NCI-H1436 (cell line): ENCODE measurements at regions not wholly inside any gene's neighbourhood (a gene's known extent, or its start where the extent isn't known, plus 50 kb on each side); places are given as distances from the start of the nearest gene placed in this dataset.
A peak's percentile ranks its signal among the peaks of the same experiment; 100 is the strongest.

Source experiments
- DNase-seq: peaks from one replicate; lab custom pipeline; 2025; lab: John Stamatoyannopoulos, UW

- DNase-seq: no peak
Observed at GRCh38 chr3:148150141-148150540, 547.6 kb upstream of the AGTR1 start.

- no peak for DNase-seq
Observed at GRCh38 chr3:148158210-148158609, 539.5 kb upstream of the AGTR1 start.

DNA sequence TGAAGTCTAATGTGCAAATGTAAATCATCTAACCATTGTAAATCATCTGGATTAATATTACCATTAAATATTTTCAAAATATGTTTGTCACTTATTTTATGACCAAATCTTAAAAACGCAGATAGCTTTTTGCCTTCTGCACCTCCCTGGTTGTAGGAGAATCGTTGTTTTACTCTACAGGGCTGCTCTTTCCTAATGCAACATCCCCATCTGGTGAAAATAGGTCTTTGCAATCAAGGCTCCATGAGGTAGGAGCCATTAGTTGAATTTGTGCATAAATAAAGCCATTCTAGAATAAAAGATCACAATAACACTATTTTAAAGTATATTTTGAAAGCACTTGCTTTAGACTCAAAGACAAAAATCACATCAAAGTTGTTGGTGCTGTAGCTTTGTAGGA, 535.6 kb upstream of the AGTR1 start:
- no peak for DNase-seq

DNA sequence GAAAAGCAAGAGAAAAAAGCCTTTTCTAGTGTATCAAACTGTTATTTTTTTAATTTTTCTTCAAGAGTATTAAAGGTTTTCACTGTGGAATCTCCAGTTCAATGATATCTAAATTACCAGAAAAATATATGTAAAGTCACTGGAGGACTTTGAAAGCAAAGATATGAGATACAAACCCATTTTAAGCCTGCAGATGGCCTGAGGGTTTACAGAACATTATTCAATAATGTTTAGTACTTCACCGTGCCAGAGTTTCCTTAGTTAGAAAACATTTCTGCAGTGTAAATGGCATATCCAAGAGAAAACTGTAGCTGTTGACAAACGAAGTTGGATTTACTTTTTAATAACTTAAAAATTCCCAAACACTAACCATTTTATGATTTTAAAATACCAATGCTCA, 529.4 kb upstream of the AGTR1 start:
- no peak for DNase-seq

GRCh38 chr3:148173851-148174250, 523.9 kb upstream of the AGTR1 start:
- DNase-seq: no peak

DNA sequence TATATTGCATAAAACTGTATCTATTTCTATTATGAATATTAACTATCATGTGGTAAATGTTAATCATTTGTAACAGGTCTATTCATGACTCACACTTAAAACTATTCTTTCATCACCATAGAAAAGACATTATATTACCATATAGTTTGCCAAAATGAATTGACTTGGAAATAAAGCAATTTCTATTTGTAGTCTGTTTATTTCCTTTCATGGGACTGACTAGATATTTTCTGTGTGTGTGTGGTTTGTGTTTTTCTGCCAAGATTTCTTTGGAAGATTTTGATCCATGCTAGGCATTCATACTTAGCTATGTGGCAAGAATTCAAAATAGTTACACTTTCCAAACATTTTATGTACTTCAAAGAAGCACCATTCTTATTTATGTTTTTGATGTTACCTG, 522.5 kb upstream of the AGTR1 start:
- no peak for DNase-seq

GRCh38 chr3:148178503-148178902, 519.2 kb upstream of the AGTR1 start:
- DNase-seq: peak; percentile 37

DNA sequence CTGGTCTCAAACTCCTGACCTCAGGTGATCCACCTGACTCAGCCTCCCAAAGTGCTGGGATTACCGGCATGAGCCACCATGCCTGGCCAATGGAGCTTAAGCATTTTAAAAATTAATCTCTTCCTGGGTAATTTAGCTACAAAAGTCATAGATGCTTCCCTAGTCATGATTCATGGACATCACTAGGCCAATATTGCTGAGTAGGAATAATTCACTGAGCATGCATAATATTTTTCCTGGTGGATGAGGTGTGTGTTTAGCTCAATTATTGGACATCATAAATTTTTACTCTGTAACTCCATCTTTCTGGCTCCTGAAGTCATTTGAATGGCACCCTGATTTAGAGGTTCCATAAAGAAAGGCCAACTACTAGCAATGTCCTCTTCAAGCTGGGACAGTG, 512.9 kb upstream of the AGTR1 start:
- DNase-seq: no peak

GRCh38 chr3:148186881-148187280, 510.8 kb upstream of the AGTR1 start:
- DNase-seq: no peak

DNA sequence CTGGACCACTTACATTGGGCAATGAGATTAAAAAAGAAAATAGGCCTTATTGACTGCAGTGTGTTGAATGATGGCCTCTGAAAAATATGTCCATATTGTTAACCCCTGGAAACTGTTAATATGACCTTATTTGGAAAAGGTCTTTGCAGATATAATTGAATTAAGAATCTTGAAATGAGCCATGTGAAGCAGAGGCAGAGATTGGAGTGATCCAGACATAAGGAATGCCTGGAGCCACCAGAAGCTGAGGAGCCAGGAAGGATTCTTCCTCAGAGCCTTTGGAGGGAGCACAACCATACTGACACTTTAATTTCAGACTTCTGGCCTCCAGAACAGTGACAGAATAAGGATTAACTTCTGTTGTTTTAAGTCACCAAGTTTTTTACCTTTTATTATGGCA, 510.4 kb upstream of the AGTR1 start:
- no peak for DNase-seq

DNA sequence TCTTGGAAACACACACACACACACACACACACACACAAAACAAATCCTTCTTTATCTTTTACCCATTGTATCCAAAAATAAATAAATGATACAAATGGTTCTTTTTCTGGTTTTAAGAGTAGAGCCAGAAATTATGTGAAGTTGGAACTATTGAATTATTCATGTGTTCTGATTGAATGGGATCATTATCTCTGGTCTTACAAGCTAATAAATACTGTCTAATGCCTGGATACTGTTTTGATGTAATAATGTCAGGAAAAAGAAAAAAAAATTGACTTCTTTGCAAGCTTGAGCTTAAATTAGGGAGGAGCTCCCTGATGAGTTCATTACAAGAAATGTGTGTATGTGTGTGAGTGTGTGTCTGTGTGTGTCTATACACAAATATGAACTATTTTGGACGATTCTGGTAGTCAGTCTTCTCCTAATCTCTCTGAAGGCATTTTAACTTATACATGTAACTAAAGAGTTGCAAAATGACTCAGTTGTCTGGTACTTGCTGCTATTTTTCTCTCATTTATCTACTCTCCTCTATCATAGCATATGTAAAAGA, 507.2 kb upstream of the AGTR1 start:
- DNase-seq: no peak

GRCh38 chr3:148191966-148192365, 505.7 kb upstream of the AGTR1 start:
- DNase-seq: no peak

DNA sequence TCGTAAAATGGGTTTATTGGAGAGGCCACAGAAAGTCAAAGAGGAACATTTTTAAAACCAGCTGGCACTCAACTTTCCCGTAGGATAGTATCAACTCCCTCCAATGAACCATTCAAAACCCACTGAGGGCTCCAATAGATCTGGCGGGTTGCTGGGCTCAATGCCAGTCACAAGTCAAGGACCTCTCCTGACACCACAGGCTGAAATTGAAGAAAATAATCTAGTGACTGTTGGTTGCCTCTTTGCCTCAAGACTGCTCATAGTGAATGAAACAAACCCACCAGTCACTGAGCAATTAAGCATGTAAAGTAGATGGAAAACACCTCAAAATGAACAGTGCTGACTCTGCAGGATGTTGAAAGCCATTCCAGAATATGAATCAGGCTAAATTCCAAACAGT, 500.6 kb upstream of the AGTR1 start:
- DNase-seq: no peak

DNA sequence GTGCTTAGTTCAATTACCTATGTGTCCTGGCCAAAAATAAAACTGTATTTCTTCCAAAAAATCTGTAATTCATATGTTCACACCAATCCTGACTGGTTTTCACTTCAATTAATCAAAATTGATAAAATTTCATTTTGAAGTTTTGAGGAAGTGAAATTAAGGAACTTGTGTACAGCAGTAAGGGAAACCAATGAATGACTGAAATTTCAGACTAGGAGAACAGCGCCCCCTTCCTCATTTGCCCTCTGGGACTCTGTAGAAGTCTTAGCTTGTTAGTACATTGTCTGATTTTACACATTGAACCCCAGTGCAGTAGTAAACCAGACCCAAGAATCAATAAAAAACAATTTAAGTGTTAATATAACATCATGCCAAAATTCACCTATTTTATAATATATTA, 495.3 kb upstream of the AGTR1 start:
- no peak for DNase-seq

- DNase-seq: no peak
Observed at GRCh38 chr3:148203297-148204010, 494.2 kb upstream of the AGTR1 start.

DNA sequence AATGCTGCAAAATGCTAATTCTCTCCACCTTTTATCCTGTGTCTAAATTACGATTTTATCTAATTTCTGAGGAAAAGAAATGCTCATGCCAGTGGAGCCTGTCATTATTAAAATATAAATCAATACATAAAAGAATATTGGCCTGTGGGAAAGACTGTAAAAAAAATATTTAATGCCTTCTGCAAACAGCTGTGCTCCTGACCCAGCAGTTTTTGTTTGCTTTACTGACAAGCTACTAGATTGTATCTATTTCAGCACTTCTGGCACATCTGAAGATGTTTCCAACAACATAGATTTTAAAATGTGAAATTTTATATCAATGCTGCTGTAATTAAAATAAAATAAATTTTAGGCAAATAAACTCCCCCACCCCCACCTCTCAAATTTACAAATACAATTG, 493.6 kb upstream of the AGTR1 start:
- DNase-seq: no peak

GRCh38 chr3:148205977-148206376, 491.7 kb upstream of the AGTR1 start:
- DNase-seq: no peak

DNA sequence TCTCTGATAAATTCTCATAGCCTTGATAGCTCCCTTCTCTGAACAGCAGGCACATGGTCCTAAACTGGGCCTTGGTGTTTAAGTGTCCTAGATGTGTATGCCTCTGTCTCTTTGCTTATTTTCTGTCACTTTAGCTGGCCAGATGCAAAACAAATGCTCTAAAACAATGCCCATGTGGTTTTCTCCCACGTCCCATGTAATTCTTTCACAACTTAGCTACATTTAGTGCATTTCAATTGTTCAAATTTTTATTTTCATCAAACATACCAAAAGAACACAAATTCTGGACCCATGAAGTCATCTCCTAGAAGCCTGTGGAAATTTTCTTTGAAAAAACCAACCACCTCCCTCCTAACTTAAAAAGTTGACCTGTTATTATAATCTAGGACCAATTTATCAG, 491.3 kb upstream of the AGTR1 start:
- no peak for DNase-seq

GRCh38 chr3:148208975-148209374, 488.7 kb upstream of the AGTR1 start:
- DNase-seq: no peak

DNA sequence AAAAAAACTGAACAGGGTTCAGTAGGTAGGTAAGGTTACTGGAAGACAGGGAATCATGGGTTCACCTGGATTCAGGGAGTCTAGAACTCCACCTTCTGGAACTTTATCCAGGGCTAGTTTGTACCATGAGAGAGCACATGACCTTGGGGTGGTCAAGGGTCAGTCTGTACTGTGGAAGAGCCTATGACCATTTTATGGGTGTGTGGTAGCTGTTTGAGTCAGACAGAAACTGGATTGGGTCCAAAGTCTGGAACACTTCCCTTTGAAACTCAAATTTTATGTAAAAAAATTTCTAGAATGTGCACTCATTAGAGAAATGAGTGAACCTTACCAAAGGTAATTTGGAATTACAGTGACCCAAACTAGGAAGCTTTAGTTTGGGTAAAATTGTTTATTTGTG, 486.0 kb upstream of the AGTR1 start:
- no peak for DNase-seq

DNA sequence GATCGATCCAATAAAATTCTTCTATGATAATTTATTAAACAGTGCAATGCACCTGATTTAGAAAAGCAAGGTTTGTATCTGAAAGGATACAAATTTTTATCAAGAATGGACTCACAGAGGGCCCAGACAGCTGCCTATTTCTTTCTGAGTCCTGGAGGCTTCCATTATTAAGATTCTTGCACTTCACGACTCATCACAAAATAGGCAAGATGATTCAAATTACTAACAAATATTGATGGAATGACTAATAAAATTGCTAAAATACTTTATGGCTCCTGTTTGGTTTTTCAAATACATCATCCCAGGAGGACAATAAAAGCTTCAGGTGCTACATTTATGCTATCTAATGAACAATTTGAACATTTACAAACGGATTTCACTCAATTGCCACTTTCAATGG, 483.0 kb upstream of the AGTR1 start:
- no peak for DNase-seq

DNA sequence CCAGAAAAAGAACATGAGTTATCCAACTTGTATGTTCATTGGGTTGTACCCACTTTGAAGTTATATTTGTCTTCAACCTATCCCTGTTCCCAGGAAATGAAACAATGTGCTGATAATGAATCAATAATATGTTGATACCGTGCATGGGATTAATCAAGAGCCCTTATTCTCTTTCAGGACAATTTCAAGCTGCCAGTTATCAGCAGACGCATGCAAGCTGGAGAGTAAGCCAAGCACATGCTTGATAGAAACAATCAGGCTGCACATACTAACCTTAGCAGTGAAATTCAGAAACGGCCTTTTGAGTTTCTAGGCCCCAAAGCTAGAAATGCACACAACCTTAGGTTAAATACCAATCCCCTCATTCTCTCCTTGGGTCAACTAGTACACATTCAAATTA, 480.4 kb upstream of the AGTR1 start:
- no peak for DNase-seq

DNA sequence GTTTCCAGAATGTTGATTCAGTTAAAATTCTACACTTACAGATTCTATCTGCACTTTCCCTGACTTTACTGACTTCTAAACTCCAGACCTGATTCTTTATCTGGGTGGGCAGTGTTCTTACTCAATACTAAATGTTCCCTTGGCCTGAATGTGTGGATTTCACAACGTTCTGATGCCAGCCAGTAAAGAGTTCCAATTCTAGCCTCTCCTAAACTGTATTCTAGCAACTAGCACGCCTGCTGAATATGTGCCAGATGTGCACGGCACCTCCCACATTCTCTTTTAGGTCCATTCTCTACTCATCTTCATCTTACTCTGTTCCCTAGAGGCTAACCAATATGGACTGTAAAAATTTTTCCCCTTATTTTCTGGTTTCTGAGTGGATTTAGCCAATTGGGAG, 479.5 kb upstream of the AGTR1 start:
- DNase-seq: no peak

GRCh38 chr3:148219999-148220398, 477.7 kb upstream of the AGTR1 start:
- no peak for DNase-seq
